ENCODE measurements at regions not wholly inside any gene's neighbourhood (a gene's known extent, or its start where the extent isn't known, plus 50 kb on each side); places are given as distances from the start of the nearest gene placed in this dataset.

GRCh38 chr9:89805571-89806292, 200.9 kb downstream of the GADD45G start:
- H3K9me3 Mint-ChIP-seq (ENCODE audit: low read depth) = no peaks in the 10 kb centered on the region
- no peaks in the 10 kb centered on the region for H3K4me1 Mint-ChIP-seq
- H3K36me3 Mint-ChIP-seq = no peaks in the 10 kb centered on the region
- no peak overlapping the region for H3K4me3 Mint-ChIP-seq
- ATAC-seq (no peak), DNase-seq (no peak)
- no peak overlapping the region for H3K27ac Mint-ChIP-seq
- CTCF ChIA-PET = interaction anchor here (0.7 kb wide), 1 partner anchor 203 kb away, joined by 3 read pairs; no protein-coding TSS in a partner anchor
- peaks cover 65% of the 10 kb centered on the region for H3K27me3 Mint-ChIP-seq

- Mint-ChIP-seq H3K4me3 (no peak overlapping the region), H3K36me3 (no peaks in the 10 kb centered on the region), H3K9me3 (ENCODE audit: low read depth) (no peaks in the 10 kb centered on the region), H3K4me1 (no peaks in the 10 kb centered on the region), H3K27me3 (peaks cover 65% of the 10 kb centered on the region), H3K27ac (no peak overlapping the region)
- DNase-seq (no peak), ATAC-seq (no peak)
- CTCF ChIA-PET = no interaction called here
These were observed 201.7 kb downstream of the GADD45G start for GRCh38 chr9:89806371-89807100.

- Mint-ChIP-seq H3K4me1 (no peaks in the 10 kb centered on the region), H3K27ac (no peak overlapping the region), H3K36me3 (no peaks in the 10 kb centered on the region), H3K9me3 (ENCODE audit: low read depth) (no peaks in the 10 kb centered on the region), H3K27me3 (peaks cover 61% of the 10 kb centered on the region), H3K4me3 (no peak overlapping the region)
- CTCF ChIA-PET = no interaction called here
- DNase-seq (no peak), ATAC-seq (no peak)
These were observed 202.2 kb downstream of the GADD45G start for GRCh38 chr9:89807101-89807395.

GRCh38 chr9:89807682-89808075, 202.9 kb downstream of the GADD45G start:
- Mint-ChIP-seq H3K27ac (no peak overlapping the region), H3K27me3 (peaks cover 62% of the 10 kb centered on the region), H3K4me3 (no peak overlapping the region), H3K4me1 (no peaks in the 10 kb centered on the region), H3K36me3 (no peaks in the 10 kb centered on the region), H3K9me3 (ENCODE audit: low read depth) (no peaks in the 10 kb centered on the region)
- CTCF ChIA-PET = no interaction called here
- ATAC-seq = no peak
- DNase-seq = peak; percentile 15

GRCh38 chr9:89808076-89808755, 203.4 kb downstream of the GADD45G start:
- CTCF ChIA-PET = no interaction called here
- no peak overlapping the region for H3K4me3 Mint-ChIP-seq
- H3K36me3 Mint-ChIP-seq = no peaks in the 10 kb centered on the region
- peaks cover 60% of the 10 kb centered on the region for H3K27me3 Mint-ChIP-seq
- ATAC-seq = no peak
- no peaks in the 10 kb centered on the region for H3K9me3 Mint-ChIP-seq (ENCODE audit: low read depth)
- H3K4me1 Mint-ChIP-seq = no peaks in the 10 kb centered on the region
- no peak overlapping the region for H3K27ac Mint-ChIP-seq
- DNase-seq = peak; percentile 25

- no peaks in the 10 kb centered on the region for H3K9me3 Mint-ChIP-seq (ENCODE audit: low read depth)
- peaks cover 5% of the 10 kb centered on the region for H3K4me1 Mint-ChIP-seq
- peaks cover 62% of the 10 kb centered on the region for H3K27me3 Mint-ChIP-seq
- no peak overlapping the region for H3K4me3 Mint-ChIP-seq
- CTCF ChIA-PET = no interaction called here
- no peak for DNase-seq
- H3K27ac Mint-ChIP-seq = no peak overlapping the region
- H3K36me3 Mint-ChIP-seq = no peaks in the 10 kb centered on the region
- no peak for ATAC-seq
These were observed 204.0 kb downstream of the GADD45G start for GRCh38 chr9:89808756-89809181.

GRCh38 chr9:89810431-89810830, 205.6 kb downstream of the GADD45G start:
- DNase-seq (no peak), ATAC-seq (no peak)
- Mint-ChIP-seq H3K4me1 (peaks cover 19% of the 10 kb centered on the region), H3K36me3 (no peaks in the 10 kb centered on the region), H3K27me3 (peaks cover 51% of the 10 kb centered on the region), H3K9me3 (ENCODE audit: low read depth) (no peaks in the 10 kb centered on the region), H3K4me3 (no peak overlapping the region), H3K27ac (no peak overlapping the region)
- CTCF ChIA-PET = no interaction called here

- H3K9me3 Mint-ChIP-seq (ENCODE audit: low read depth) = no peaks in the 10 kb centered on the region
- ATAC-seq (no peak), DNase-seq (no peak)
- H3K27me3 Mint-ChIP-seq = peaks cover 45% of the 10 kb centered on the region
- H3K27ac Mint-ChIP-seq = no peak overlapping the region
- no peaks in the 10 kb centered on the region for H3K36me3 Mint-ChIP-seq
- CTCF ChIA-PET = no interaction called here
- H3K4me1 Mint-ChIP-seq = peaks cover 19% of the 10 kb centered on the region
- no peak overlapping the region for H3K4me3 Mint-ChIP-seq
These were observed 206.5 kb downstream of the GADD45G start for GRCh38 chr9:89811356-89811755.

- CTCF ChIA-PET = no interaction called here
- Mint-ChIP-seq H3K9me3 (ENCODE audit: low read depth) (no peaks in the 10 kb centered on the region), H3K4me1 (peaks cover 19% of the 10 kb centered on the region), H3K27me3 (peaks cover 48% of the 10 kb centered on the region), H3K36me3 (no peaks in the 10 kb centered on the region), H3K4me3 (no peak overlapping the region), H3K27ac (no peak overlapping the region)
- ATAC-seq (no peak), DNase-seq (no peak)
These were observed 207.2 kb downstream of the GADD45G start for GRCh38 chr9:89811886-89812450.

GRCh38 chr9:89812556-89813181, 207.9 kb downstream of the GADD45G start:
- Mint-ChIP-seq H3K4me1 (peaks cover 19% of the 10 kb centered on the region), H3K27ac (no peak overlapping the region), H3K4me3 (no peak overlapping the region), H3K36me3 (no peaks in the 10 kb centered on the region), H3K9me3 (ENCODE audit: low read depth) (no peaks in the 10 kb centered on the region), H3K27me3 (peaks cover 55% of the 10 kb centered on the region)
- no peak for DNase-seq
- no peak for ATAC-seq
- CTCF ChIA-PET = no interaction called here

- Mint-ChIP-seq H3K4me1 (peaks cover 19% of the 10 kb centered on the region), H3K9me3 (ENCODE audit: low read depth) (no peaks in the 10 kb centered on the region), H3K36me3 (no peaks in the 10 kb centered on the region), H3K27ac (no peak overlapping the region), H3K4me3 (no peak overlapping the region), H3K27me3 (peaks cover 53% of the 10 kb centered on the region)
- DNase-seq (peak; percentile 29), ATAC-seq (no peak)
- CTCF ChIA-PET = interaction anchor here (0.6 kb wide), 2 partner anchors 20 to 70 kb away, joined by 3 to 5 read pairs; no protein-coding TSS in a partner anchor
These were observed 208.7 kb downstream of the GADD45G start for GRCh38 chr9:89813482-89813881.

- CTCF ChIA-PET = interaction anchor here (0.6 to 1.2 kb wide), 5 partner anchors 12 to 211 kb away, joined by 3 to 5 read pairs (median 3); no protein-coding TSS in a partner anchor
- DNase-seq (peak; percentile 43), ATAC-seq (peak; percentile 30)
- H3K36me3 Mint-ChIP-seq = no peaks in the 10 kb centered on the region
- no peak overlapping the region for H3K4me3 Mint-ChIP-seq
- peaks cover 19% of the 10 kb centered on the region for H3K4me1 Mint-ChIP-seq
- H3K27me3 Mint-ChIP-seq = peaks cover 54% of the 10 kb centered on the region
- no peaks in the 10 kb centered on the region for H3K9me3 Mint-ChIP-seq (ENCODE audit: low read depth)
- H3K27ac Mint-ChIP-seq = peak overlapping the region; percentile 43
These were observed 209.7 kb downstream of the GADD45G start for GRCh38 chr9:89814340-89815040.
